Hematopoietic multipotent progenitor cell treated with erythropoietin and hydrocortisone succinate and interleukin-3 and kit ligand, for 4 days (in vitro differentiated cells): ENCODE measurements at regions not wholly inside any gene's neighbourhood (a gene's known extent, or its start where the extent isn't known, plus 50 kb on each side); places are given as distances from the start of the nearest gene placed in this dataset.

Experiments used
- DNase-seq: peaks from one replicate; pipeline ENCODE4 v3.0.0-alpha.2; 2015

GRCh38 chr6:140108167-140108566 lies 733.7 kb upstream of the CITED2 start:
- DNase-seq = no peak

- no peak for DNase-seq
Observed at GRCh38 chr6:140107216-140107615, 732.8 kb upstream of the CITED2 start.

GRCh38 chr6:140105857-140106256 lies 731.4 kb upstream of the CITED2 start:
- peak; percentile 58 for DNase-seq

GRCh38 chr6:140105241-140105640 lies 730.8 kb upstream of the CITED2 start:
- no peak for DNase-seq

GRCh38 chr6:140101818-140102217 lies 727.4 kb upstream of the CITED2 start:
- no peak for DNase-seq

- no peak for DNase-seq
Observed at GRCh38 chr6:140101367-140101766, 726.9 kb upstream of the CITED2 start.

- no peak for DNase-seq
Observed at GRCh38 chr6:140095532-140095931, 721.1 kb upstream of the CITED2 start.

GRCh38 chr6:140091895-140092294 lies 717.4 kb upstream of the CITED2 start:
- no peak for DNase-seq

GRCh38 chr6:140090871-140091270 lies 716.4 kb upstream of the CITED2 start:
- no peak for DNase-seq

- no peak for DNase-seq
Observed at GRCh38 chr6:140083375-140083774, 708.9 kb upstream of the CITED2 start.

GRCh38 chr6:140082867-140083297 lies 708.4 kb upstream of the CITED2 start:
- DNase-seq = no peak

GRCh38 chr6:140079328-140079727 lies 704.9 kb upstream of the CITED2 start:
- no peak for DNase-seq

GRCh38 chr6:140078561-140079125 lies 704.2 kb upstream of the CITED2 start:
- no peak for DNase-seq

GRCh38 chr6:140077827-140078560 lies 703.5 kb upstream of the CITED2 start:
- DNase-seq = no peak

- no peak for DNase-seq
Observed at GRCh38 chr6:140076105-140076504, 701.7 kb upstream of the CITED2 start.

GRCh38 chr6:140073456-140073855 lies 699.0 kb upstream of the CITED2 start:
- no peak for DNase-seq

GRCh38 chr6:140071601-140072062 lies 697.2 kb upstream of the CITED2 start:
- no peak for DNase-seq

- DNase-seq = peak; percentile 37
Observed at GRCh38 chr6:140070846-140071473, 696.5 kb upstream of the CITED2 start.

- DNase-seq = no peak
Observed at GRCh38 chr6:140069576-140069975, 695.1 kb upstream of the CITED2 start.

GRCh38 chr6:140068801-140069200 lies 694.4 kb upstream of the CITED2 start:
- DNase-seq = no peak

- DNase-seq = no peak
Observed at GRCh38 chr6:140064366-140064765, 689.9 kb upstream of the CITED2 start.

GRCh38 chr6:140063021-140063399 lies 688.6 kb upstream of the CITED2 start:
- no peak for DNase-seq

- DNase-seq = peak; percentile 31
Observed at GRCh38 chr6:140062043-140063020, 687.9 kb upstream of the CITED2 start.
